Epidermal melanocyte (primary cell): ENCODE measurements at regions not wholly inside any gene's neighbourhood (a gene's known extent, or its start where the extent isn't known, plus 50 kb on each side); places are given as distances from the start of the nearest gene placed in this dataset.
"Not testable (repeated sequence)": the region's sequence is repeated elsewhere in the genome, so short reads cannot be mapped to it uniquely, and the experiment has no call there.

ENCODE experiments used
- DNase-seq: peaks from one replicate; pipeline ENCODE4 v3.0.0; 2011; ENCODE audit warnings: low spot score; ENCODE audit not compliant: insufficient read length

- DNase-seq: no peak
These were observed 52.3 kb downstream of the MRPL57 start for GRCh38 chr13:21228738-21229137.

- DNase-seq: no peak
These were observed 53.0 kb downstream of the MRPL57 start for GRCh38 chr13:21229241-21230024.

GRCh38 chr13:21230516-21230915, 54.1 kb downstream of the MRPL57 start:
- no peak for DNase-seq

- DNase-seq: no peak
These were observed 55.0 kb downstream of the MRPL57 start for GRCh38 chr13:21231426-21231940.

GRCh38 chr13:21232196-21232595, 55.7 kb downstream of the MRPL57 start:
- DNase-seq: no peak

DNA sequence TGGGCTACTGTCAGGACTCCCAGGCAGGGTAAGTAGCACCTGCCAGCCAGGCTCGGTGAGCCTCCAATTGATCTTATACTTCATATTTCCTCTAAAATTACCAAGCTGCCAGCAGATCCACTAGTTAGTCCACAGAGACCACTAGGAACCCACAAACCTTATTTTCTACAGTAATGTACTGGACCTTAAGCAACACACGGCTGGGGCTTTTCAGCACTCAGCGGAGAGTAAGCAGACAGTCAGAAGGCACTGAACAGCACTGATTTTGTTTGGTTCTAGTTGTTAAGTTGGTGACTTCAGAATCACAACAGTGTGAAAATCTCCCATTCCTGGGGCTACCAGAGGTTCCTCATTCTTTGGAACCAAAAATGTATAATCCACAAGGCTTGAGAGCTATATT, 56.1 kb downstream of the MRPL57 start:
- DNase-seq: no peak

GRCh38 chr13:21233086-21233485, 56.6 kb downstream of the MRPL57 start:
- no peak for DNase-seq

GRCh38 chr13:21234526-21234925, 58.1 kb downstream of the MRPL57 start:
- no peak for DNase-seq

DNA sequence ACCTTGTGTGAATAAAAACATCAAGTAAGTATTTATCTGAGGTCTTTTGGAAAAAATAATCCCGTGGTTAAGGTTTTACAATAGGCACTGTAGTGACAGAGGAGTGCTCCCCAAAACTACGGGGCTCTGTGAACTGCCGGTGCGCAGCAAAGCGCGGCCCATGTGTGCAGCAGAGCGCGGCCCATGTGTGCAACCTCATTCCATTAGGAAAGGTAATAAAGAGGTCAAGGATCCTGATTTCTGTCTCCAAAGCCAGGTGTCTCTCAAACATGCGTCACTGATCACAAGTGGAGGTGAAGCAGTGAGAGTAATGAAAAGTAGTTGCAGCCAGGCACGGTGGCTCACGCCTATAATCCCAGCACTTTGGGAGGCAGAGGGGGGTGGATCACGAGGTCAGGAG, 58.7 kb downstream of the MRPL57 start:
- no peak for DNase-seq

GRCh38 chr13:21237081-21237480, 60.6 kb downstream of the MRPL57 start:
- DNase-seq: no peak

- DNase-seq: no peak
These were observed 61.8 kb downstream of the MRPL57 start for GRCh38 chr13:21238267-21238666.

- no peak for DNase-seq
These were observed 64.1 kb downstream of the MRPL57 start for GRCh38 chr13:21240586-21240985.

DNA sequence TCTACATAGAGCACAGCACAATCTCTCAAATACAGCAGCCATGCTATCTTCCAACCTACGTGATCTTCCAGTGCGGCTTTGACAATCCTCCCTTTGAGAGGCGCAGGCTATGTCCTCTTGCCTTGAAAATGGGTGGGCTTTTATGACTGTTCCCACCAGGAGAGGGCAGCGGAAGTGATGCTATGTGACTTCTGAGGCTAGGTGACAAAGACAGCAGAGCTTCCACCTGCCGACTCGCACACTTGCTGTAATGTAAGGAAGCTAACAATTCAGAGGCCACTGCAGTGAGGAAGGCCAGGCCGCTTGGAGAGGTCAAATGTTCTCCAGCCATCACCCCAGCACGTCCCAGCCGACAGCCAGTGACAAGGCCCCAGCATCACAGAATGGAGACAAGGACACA, 65.8 kb downstream of the MRPL57 start:
- DNase-seq: no peak

- DNase-seq: no peak
These were observed 66.8 kb downstream of the MRPL57 start for GRCh38 chr13:21243045-21243897.

DNA sequence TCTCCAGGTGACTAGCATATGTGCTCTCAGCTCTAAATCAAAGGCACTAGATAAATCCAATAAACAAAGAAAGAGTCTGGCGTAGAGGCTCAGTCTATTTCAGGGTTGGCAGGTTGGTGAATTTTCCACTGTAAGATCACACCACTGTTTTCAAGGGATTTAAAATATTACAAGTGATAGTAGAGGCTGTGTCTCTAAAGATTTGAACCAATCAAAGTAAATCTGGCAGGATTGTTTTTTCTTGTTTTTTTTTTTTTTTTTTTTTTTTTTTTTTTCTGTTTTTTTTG, 67.4 kb downstream of the MRPL57 start:
- DNase-seq: not testable (repeated sequence)

- DNase-seq: no peak
These were observed 70.4 kb downstream of the MRPL57 start for GRCh38 chr13:21246761-21247452.

GRCh38 chr13:21256351-21256761, 79.9 kb downstream of the MRPL57 start:
- no peak for DNase-seq

- DNase-seq: no peak
These were observed 80.4 kb downstream of the MRPL57 start for GRCh38 chr13:21256891-21257290.

DNA sequence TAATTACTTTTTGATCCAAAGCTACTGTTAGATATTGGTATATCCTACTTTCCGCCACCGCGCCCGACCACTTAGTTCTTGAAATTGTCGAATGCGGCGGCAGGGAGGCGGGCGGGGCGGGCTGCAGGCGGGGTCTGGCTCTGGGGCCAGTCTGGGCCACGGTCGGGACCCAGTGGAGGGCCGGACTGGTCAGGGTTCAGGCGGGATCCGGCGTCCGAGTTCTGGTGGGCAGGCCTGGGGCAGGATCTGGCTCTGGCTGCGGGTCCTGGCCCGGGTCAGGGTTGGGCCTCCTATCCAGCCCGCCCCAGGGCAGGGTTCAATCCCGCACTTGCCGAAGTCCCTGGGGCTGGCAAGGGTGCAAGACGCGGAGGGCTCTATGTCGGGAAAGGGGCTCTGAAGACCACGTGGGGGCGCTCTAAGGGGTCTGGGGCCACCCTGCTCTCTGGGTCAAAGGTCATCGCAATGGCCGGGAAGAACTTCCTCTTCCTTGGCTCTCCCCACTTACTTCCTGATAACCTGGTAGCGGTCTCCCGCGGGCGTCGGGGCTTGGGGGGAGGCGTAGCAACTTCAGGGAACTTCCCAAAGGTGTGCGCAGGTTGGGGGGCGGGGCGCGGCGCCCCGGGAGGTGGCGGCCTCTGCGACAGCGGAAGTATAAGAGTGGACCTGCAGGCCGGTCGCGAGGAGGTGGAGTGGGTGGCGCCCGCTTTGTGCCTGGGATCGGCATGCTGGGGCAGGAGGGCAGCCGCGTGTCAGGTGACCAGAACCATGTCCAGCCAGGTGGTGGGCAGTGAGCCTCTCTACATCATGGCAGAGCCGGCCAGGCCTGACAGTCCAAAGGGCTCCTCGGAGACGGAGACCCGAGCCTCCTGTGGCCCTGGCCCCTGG, 83.4 kb downstream of the MRPL57 start:
- no peak for DNase-seq

GRCh38 chr13:21260561-21261290, 84.3 kb downstream of the MRPL57 start:
- not testable (repeated sequence) for DNase-seq
